Stimulated activated CD8-positive, alpha-beta memory T cell treated with anti-CD3 and anti-CD28 coated beads, Interleukin-12 subunit alpha, Interleukin-12 subunit beta, amount 100 ng/mL, for 1 hour (primary cell): ENCODE measurements at regions not wholly inside any gene's neighbourhood (a gene's known extent, or its start where the extent isn't known, plus 50 kb on each side); places are given as distances from the start of the nearest gene placed in this dataset.

Experiments
- DNase-seq: peaks from one replicate; pipeline ENCODE4 v3.0.0-alpha.2; 2020; ENCODE audit warnings: low read depth

GRCh38 chr1:101290922-101291561 lies 54.2 kb downstream of the S1PR1 start:
- no peak for DNase-seq

GRCh38 chr1:101291562-101292380 lies 55.0 kb downstream of the S1PR1 start:
- DNase-seq, result no peak

- DNase-seq, result peak; percentile 40
Observed at GRCh38 chr1:101293461-101294051, 56.7 kb downstream of the S1PR1 start.

GRCh38 chr1:101295209-101295608 lies 58.4 kb downstream of the S1PR1 start:
- no peak for DNase-seq

GRCh38 chr1:101298663-101299062 lies 61.8 kb downstream of the S1PR1 start:
- no peak for DNase-seq

- no peak for DNase-seq
Observed at GRCh38 chr1:101299141-101299540, 62.3 kb downstream of the S1PR1 start.

- DNase-seq, result no peak
Observed at GRCh38 chr1:101299710-101300109, 62.9 kb downstream of the S1PR1 start.

- DNase-seq, result no peak
Observed at GRCh38 chr1:101300916-101301315, 64.1 kb downstream of the S1PR1 start.

- DNase-seq, result no peak
Observed at GRCh38 chr1:101301446-101302057, 64.7 kb downstream of the S1PR1 start.

- no peak for DNase-seq
Observed at GRCh38 chr1:101302831-101303511, 66.2 kb downstream of the S1PR1 start.

- no peak for DNase-seq
Observed at GRCh38 chr1:101307985-101308689, 71.3 kb downstream of the S1PR1 start.

GRCh38 chr1:101308935-101309333 lies 72.1 kb downstream of the S1PR1 start:
- DNase-seq, result no peak

GRCh38 chr1:101309334-101310311 lies 72.8 kb downstream of the S1PR1 start:
- peak; percentile 66 for DNase-seq

- no peak for DNase-seq
Observed at GRCh38 chr1:101310506-101310905, 73.7 kb downstream of the S1PR1 start.

GRCh38 chr1:101311146-101311920 lies 74.5 kb downstream of the S1PR1 start:
- DNase-seq, result no peak

- DNase-seq, result no peak
Observed at GRCh38 chr1:101312147-101312546, 75.3 kb downstream of the S1PR1 start.

- DNase-seq, result no peak
Observed at GRCh38 chr1:101313356-101313755, 76.5 kb downstream of the S1PR1 start.

- no peak for DNase-seq
Observed at GRCh38 chr1:101314244-101314643, 77.4 kb downstream of the S1PR1 start.

- DNase-seq, result no peak
Observed at GRCh38 chr1:101316256-101316655, 79.4 kb downstream of the S1PR1 start.

GRCh38 chr1:101316799-101317198 lies 80.0 kb downstream of the S1PR1 start:
- DNase-seq, result no peak
